ENCODE measurements at regions not wholly inside any gene's neighbourhood (a gene's known extent, or its start where the extent isn't known, plus 50 kb on each side); places are given as distances from the start of the nearest gene placed in this dataset.

DNA sequence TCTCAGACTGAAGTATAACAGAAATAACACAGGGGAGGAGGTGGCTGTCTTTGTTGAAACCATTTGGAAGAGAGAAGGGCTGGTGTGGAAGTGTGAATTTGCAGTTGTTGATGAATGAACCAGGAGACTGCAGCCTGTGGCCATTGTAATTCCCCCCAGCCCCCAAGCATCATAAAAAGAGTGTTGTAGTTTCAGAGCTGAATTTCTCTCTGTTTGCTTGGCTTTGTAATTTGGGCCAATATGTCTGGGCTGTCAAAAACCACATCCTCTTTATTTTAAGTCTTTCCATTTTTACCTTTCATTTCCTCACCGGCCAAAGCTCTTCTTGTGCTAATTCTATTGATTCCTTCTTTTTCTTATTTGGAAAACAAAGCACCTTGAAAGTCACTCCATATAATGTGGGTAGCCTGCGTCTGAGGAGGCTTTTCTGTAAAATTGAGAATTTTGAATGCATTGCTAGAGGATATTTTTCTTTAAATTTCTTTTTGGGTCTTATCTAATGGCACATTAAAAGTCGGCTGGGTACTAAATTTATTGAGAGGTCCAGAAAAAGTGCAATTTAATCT lies 383.3 kb downstream of the OSTF1 start:
- ATAC-seq: peak; percentile 65
- no peaks in the 10 kb centered on the region for H3K79me2 ChIP-seq (replicated peaks; ENCODE audit: insufficient read depth)
- Mint-ChIP-seq H3K27me3 (ENCODE audit: insufficient read depth, low read depth, poor library complexity) (peaks cover 3% of the 10 kb centered on the region), H3K9me3 (no peaks in the 10 kb centered on the region; the same call in 2 of the 3 replicates), H3K27ac (peak overlapping the region; percentile 71), H3K4me3 (no peak overlapping the region), H3K4me1 (peaks cover 28% of the 10 kb centered on the region), H3K36me3 (ENCODE audit: low read depth) (peaks cover 6% of the 10 kb centered on the region)
- H3K4me2 ChIP-seq: peak overlapping the region; percentile 67
- H2AFZ ChIP-seq: no peak overlapping the region
- peak; percentile 44 for DNase-seq (ENCODE audit: low spot score)
- peak overlapping the region; percentile 8; the same call in 1 of the 2 replicates for H3K4me3 ChIP-seq
- H4K20me1 ChIP-seq (replicated peaks; ENCODE audit: insufficient read depth): no peaks in the 10 kb centered on the region
- TF ChIP-seq CREB1 (CRISPR knock-in tag; IDR thresholded peaks at IDR 0.05; ENCODE audit: low read depth) (no peak), NANOG (IDR thresholded peaks at IDR 0.05; ENCODE audit: borderline replicate concordance) (peak; percentile 60; the same call in 1 of the 2 replicates), JUNB (IDR thresholded peaks at IDR 0.05; ENCODE audit: unreplicated experiment) (no peak), STAT1 (IDR thresholded peaks at IDR 0.05; ENCODE audit: unreplicated experiment) (no peak), POLR2AphosphoS5 (IDR thresholded peaks at IDR 0.05; ENCODE audit: low read depth) (no peak)
- TF ChIP-seq, protein P1, sequence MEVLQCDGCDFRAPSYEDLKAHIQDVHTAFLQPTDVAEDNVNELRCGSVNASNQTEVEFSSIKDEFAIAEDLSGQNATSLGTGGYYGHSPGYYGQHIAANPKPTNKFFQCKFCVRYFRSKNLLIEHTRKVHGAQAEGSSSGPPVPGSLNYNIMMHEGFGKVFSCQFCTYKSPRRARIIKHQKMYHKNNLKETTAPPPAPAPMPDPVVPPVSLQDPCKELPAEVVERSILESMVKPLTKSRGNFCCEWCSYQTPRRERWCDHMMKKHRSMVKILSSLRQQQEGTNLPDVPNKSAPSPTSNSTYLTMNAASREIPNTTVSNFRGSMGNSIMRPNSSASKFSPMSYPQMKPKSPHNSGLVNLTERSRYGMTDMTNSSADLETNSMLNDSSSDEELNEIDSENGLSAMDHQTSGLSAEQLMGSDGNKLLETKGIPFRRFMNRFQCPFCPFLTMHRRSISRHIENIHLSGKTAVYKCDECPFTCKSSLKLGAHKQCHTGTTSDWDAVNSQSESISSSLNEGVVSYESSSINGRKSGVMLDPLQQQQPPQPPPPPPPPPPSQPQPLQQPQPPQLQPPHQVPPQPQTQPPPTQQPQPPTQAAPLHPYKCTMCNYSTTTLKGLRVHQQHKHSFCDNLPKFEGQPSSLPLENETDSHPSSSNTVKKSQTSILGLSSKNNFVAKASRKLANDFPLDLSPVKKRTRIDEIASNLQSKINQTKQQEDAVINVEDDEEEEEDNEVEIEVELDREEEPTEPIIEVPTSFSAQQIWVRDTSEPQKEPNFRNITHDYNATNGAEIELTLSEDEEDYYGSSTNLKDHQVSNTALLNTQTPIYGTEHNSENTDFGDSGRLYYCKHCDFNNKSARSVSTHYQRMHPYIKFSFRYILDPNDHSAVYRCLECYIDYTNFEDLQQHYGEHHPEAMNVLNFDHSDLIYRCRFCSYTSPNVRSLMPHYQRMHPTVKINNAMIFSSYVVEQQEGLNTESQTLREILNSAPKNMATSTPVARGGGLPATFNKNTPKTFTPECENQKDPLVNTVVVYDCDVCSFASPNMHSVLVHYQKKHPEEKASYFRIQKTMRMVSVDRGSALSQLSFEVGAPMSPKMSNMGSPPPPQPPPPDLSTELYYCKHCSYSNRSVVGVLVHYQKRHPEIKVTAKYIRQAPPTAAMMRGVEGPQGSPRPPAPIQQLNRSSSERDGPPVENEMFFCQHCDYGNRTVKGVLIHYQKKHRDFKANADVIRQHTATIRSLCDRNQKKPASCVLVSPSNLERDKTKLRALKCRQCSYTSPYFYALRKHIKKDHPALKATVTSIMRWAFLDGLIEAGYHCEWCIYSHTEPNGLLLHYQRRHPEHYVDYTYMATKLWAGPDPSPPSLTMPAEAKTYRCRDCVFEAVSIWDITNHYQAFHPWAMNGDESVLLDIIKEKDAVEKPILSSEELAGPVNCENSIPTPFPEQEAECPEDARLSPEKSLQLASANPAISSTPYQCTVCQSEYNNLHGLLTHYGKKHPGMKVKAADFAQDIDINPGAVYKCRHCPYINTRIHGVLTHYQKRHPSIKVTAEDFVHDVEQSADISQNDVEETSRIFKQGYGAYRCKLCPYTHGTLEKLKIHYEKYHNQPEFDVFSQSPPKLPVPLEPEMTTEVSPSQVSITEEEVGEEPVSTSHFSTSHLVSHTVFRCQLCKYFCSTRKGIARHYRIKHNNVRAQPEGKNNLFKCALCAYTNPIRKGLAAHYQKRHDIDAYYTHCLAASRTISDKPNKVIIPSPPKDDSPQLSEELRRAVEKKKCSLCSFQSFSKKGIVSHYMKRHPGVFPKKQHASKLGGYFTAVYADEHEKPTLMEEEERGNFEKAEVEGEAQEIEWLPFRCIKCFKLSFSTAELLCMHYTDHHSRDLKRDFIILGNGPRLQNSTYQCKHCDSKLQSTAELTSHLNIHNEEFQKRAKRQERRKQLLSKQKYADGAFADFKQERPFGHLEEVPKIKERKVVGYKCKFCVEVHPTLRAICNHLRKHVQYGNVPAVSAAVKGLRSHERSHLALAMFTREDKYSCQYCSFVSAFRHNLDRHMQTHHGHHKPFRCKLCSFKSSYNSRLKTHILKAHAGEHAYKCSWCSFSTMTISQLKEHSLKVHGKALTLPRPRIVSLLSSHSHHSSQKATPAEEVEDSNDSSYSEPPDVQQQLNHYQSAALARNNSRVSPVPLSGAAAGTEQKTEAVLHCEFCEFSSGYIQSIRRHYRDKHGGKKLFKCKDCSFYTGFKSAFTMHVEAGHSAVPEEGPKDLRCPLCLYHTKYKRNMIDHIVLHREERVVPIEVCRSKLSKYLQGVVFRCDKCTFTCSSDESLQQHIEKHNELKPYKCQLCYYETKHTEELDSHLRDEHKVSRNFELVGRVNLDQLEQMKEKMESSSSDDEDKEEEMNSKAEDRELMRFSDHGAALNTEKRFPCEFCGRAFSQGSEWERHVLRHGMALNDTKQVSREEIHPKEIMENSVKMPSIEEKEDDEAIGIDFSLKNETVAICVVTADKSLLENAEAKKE (CRISPR knock-in tag; IDR thresholded peaks at IDR 0.05): no peak
- TF ChIP-seq, protein P2, sequence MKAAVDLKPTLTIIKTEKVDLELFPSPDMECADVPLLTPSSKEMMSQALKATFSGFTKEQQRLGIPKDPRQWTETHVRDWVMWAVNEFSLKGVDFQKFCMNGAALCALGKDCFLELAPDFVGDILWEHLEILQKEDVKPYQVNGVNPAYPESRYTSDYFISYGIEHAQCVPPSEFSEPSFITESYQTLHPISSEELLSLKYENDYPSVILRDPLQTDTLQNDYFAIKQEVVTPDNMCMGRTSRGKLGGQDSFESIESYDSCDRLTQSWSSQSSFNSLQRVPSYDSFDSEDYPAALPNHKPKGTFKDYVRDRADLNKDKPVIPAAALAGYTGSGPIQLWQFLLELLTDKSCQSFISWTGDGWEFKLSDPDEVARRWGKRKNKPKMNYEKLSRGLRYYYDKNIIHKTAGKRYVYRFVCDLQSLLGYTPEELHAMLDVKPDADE (IDR thresholded peaks at IDR 0.05): peak; percentile 38; the same call in 1 of the 2 replicates
- peaks cover 34% of the 10 kb centered on the region for H3K4me1 ChIP-seq (ENCODE audit: insufficient read depth)
- H3F3A ChIP-seq (replicated peaks; ENCODE audit: low read depth): peaks cover 11% of the 10 kb centered on the region
- H3K9me2 ChIP-seq (ENCODE audit: insufficient read depth): peaks cover 15% of the 10 kb centered on the region
- H3K27me3 ChIP-seq (ENCODE audit: insufficient read depth): no peaks in the 10 kb centered on the region
- H3K27ac ChIP-seq (ENCODE audit: low read depth): peak overlapping the region; percentile 95
- no peaks in the 10 kb centered on the region for H3K36me3 ChIP-seq (ENCODE audit: insufficient read depth)
